B cell (primary cell): ENCODE measurements at regions not wholly inside any gene's neighbourhood (a gene's known extent, or its start where the extent isn't known, plus 50 kb on each side); places are given as distances from the start of the nearest gene placed in this dataset.

Experiments used
- ATAC-seq: fragments of 200-7000 bp; cut with Tn5 transposase; one replicate; pipeline ENCODE4 v1.10.0; 2021; ENCODE audit warnings: low read depth, mild to moderate bottlenecking, moderate number of reproducible peaks, moderate library complexity
- CTCF ChIA-PET: fragments of 350-600 bp; sonication (Branson Sonifier 250); formaldehyde crosslinking; loops from one replicate; lab custom pipeline; 2021; ENCODE audit warnings: antibody characterized with exemption, inconsistent platforms; lab: Charles Lee
- POLR2A ChIA-PET: fragments of 350-600 bp; sonication (Branson Sonifier 250); formaldehyde crosslinking; loops from one replicate; lab custom pipeline; 2021; ENCODE audit warnings: antibody characterized with exemption; lab: Charles Lee
- DNase-seq: peaks from one replicate; pipeline ENCODE4 v3.0.0; 2013
- H2AFZ ChIP-seq: 2 replicates; pipeline ENCODE4 v1.6.1; 2012; ENCODE audit warnings: mild to moderate bottlenecking, low read depth, low read length; ENCODE audit not compliant: insufficient read depth, poor library complexity, severe bottlenecking
- H3K27ac ChIP-seq, 2 donors: 1 replicate in 1 of 2; 2 replicates in 1 of 2; pipeline ENCODE4 v1.5.1; 2012 to 2013; ENCODE audit warnings: low read length in 2 of 2, mild to moderate bottlenecking in 2 of 2, moderate library complexity in 1 of 2
- H3K27me3 ChIP-seq, 4 experiments: fragments of 200-600 bp in 1 of 4; sonication (generic) in 1 of 4; replicated peaks in 1 of 4; 1 replicate in 2 of 4; 2 replicates in 2 of 4; pipeline versions ENCODE4 v1.6.1 to v1.7.0; 2013 to 2016; ENCODE audit warnings: low read length in 3 of 4, mild to moderate bottlenecking in 2 of 4, mixed read lengths in 1 of 4, moderate library complexity in 1 of 4; ENCODE audit not compliant: insufficient read depth in 4 of 4, control insufficient read depth in 3 of 4; ENCODE audit errors: control extremely low read depth in 1 of 4
- H3K36me3 ChIP-seq, 2 experiments: replicated peaks in 1 of 2; 1 replicate in 1 of 2; 2 replicates in 1 of 2; pipeline versions ENCODE4 v1.6.1 to v1.7.1; 2013; ENCODE audit warnings: low read length in 1 of 2; ENCODE audit not compliant: insufficient read depth in 2 of 2, control insufficient read depth in 1 of 2; ENCODE audit errors: control extremely low read depth in 1 of 2, extremely low read depth in 1 of 2
- H3K4me1 ChIP-seq, 2 donors: fragments of 200-600 bp in 1 of 2; sonication (generic) in 1 of 2; 1 replicate in 1 of 2; 2 replicates in 1 of 2; pipeline versions ENCODE4 v1.5.1 to v1.6.1; 2013 to 2017; ENCODE audit warnings: low read length in 2 of 2; ENCODE audit not compliant: control insufficient read depth in 2 of 2, insufficient read depth in 2 of 2
- H3K4me2 ChIP-seq: replicated peaks from 2 replicates; pipeline ENCODE3; 2012; ENCODE audit warnings: mild to moderate bottlenecking, low read depth, low read length; ENCODE audit not compliant: poor library complexity, severe bottlenecking
- H3K4me3 ChIP-seq, 5 experiments: fragments of 200-600 bp in 1 of 5; sonication (generic) in 1 of 5; 1 replicate in 3 of 5; 2 replicates in 2 of 5; pipeline versions ENCODE4 v1.5.1 to v1.7.0; 2011 to 2016; ENCODE audit warnings: low read length in 4 of 5, mild to moderate bottlenecking in 4 of 5, low read depth in 2 of 5, control low read depth in 1 of 5, moderate library complexity in 1 of 5; ENCODE audit not compliant: insufficient read depth in 1 of 5; ENCODE audit errors: control extremely low read depth in 1 of 5, extremely low read depth in 1 of 5
- H3K79me2 ChIP-seq: fragments of 200-600 bp; sonication (generic); one replicate; pipeline ENCODE4 v1.6.0; 2016; ENCODE audit warnings: low read length; ENCODE audit not compliant: control insufficient read depth, insufficient read depth
- H3K9ac ChIP-seq: fragments of 200-600 bp; sonication (generic); 2 replicates; pipeline ENCODE4 v1.6.1; 2017; ENCODE audit warnings: mild to moderate bottlenecking, low read length, moderate library complexity
- H3K9me3 ChIP-seq, 3 donors: one replicate each; pipeline versions ENCODE4 v1.6.1 to v1.7.1; 2013; ENCODE audit warnings: low read length in 2 of 3; ENCODE audit not compliant: control insufficient read depth in 2 of 3, insufficient read depth in 1 of 3; ENCODE audit errors: control extremely low read depth in 1 of 3
- H4K20me1 ChIP-seq: 2 replicates; pipeline ENCODE4 v1.6.0; 2012; ENCODE audit warnings: mild to moderate bottlenecking, low read length; ENCODE audit not compliant: insufficient read depth, control insufficient read depth, poor library complexity, severe bottlenecking
- H3K27ac Mint-ChIP-seq: one replicate; pipeline ENCODE4 v1.8.0; 2021; ENCODE audit warnings: mixed read lengths
- H3K27me3 Mint-ChIP-seq: one replicate; pipeline ENCODE4 v1.8.0; 2021; ENCODE audit warnings: mixed read lengths
- H3K4me1 Mint-ChIP-seq: one replicate; pipeline ENCODE4 v1.8.0; 2021; ENCODE audit warnings: mixed read lengths
- H3K4me3 Mint-ChIP-seq: one replicate; pipeline ENCODE4 v1.8.0; 2021; ENCODE audit warnings: mixed read lengths
- H3K9me3 Mint-ChIP-seq: one replicate; pipeline ENCODE4 v1.8.0; 2022; ENCODE audit warnings: mixed read lengths; ENCODE audit not compliant: insufficient read depth
- EZH2 ChIP-seq: IDR thresholded peaks from 2 replicates; pipeline ENCODE4 v1.6.1; 2012; ENCODE audit warnings: borderline replicate concordance, low read depth, mild to moderate bottlenecking, moderate library complexity, low read length; ENCODE audit not compliant: insufficient read depth, poor library complexity, severe bottlenecking
- WGBS: methylation state at CpG from one replicate; pipeline ENCODE4 v1.1.5; 2013; ENCODE audit warnings: missing lambda C conversion rate; ENCODE audit not compliant: insufficient coverage; 5-methylcytosine and 5-hydroxymethylcytosine counted together
- intact Hi-C: fragments of 100-400 bp; cut with micrococcal nuclease; formaldehyde crosslinking; loops from one replicate; pipeline ENCODE4 v1.10.0; 2022
- TF ChIP-seq, protein P1 (sequence below): fragments of 200-600 bp; IDR thresholded peaks from one replicate; pipeline ENCODE4 v1.8.0; 2022; ENCODE audit warnings: antibody characterized with exemption, mild to moderate bottlenecking

DNA sequence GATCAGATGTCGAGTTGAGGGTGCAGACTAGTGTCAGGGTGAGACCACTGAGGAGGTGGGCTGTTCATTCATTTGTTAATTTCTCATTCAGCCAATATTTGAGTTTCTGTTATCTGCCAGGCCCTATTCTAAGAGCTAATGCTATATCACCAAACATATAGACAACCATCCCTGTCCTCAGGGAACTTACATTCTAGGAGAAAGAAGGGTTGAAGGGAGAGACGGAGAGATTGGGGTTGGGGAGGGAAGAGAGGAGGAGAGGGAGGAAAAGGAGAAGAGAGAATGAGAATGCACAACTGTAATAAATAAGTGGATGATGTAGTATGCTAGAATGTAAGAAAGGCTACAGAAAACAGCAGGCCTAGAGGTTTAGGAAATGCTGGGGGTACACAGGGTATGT lies 129.9 kb upstream of the PITX1 start:
- H4K20me1 ChIP-seq, result no peaks in the 10 kb centered on the region
- H3K4me3 ChIP-seq, result no peak overlapping the region
- H3K4me3 Mint-ChIP-seq, result no peak overlapping the region
- H3K9me3 Mint-ChIP-seq, result peaks cover 6% of the 10 kb centered on the region
- POLR2A ChIA-PET, result no interaction called here
- intact Hi-C loops, result no loop called here
- H3K4me1 Mint-ChIP-seq, result no peaks in the 10 kb centered on the region
- peaks cover 49% of the 10 kb centered on the region for H3K27me3 Mint-ChIP-seq
- H3K36me3 ChIP-seq, result no peaks in the 10 kb centered on the region
- H3K4me1 ChIP-seq, result no peaks in the 10 kb centered on the region
- no peak overlapping the region for H2AFZ ChIP-seq
- H3K4me2 ChIP-seq, result no peak overlapping the region
- H3K27ac Mint-ChIP-seq, result no peak overlapping the region
- DNase-seq (no peak), ATAC-seq (no peak)
- H3K79me2 ChIP-seq, result no peaks in the 10 kb centered on the region
- no peak overlapping the region for H3K27ac ChIP-seq
- H3K9me3 ChIP-seq, result peaks cover 1 to 8% (median 6%) of the 10 kb centered on the region in 3 donors
- 100% methylated on average over 1 of the region's 2 CpGs for WGBS
- H3K27me3 ChIP-seq, result peaks cover 0 to 27% (median 2%) of the 10 kb centered on the region in 4 experiments
- no peak overlapping the region for H3K9ac ChIP-seq
- CTCF ChIA-PET, result no interaction called here
- TF ChIP-seq EZH2, result no peak
- TF ChIP-seq, protein P1, sequence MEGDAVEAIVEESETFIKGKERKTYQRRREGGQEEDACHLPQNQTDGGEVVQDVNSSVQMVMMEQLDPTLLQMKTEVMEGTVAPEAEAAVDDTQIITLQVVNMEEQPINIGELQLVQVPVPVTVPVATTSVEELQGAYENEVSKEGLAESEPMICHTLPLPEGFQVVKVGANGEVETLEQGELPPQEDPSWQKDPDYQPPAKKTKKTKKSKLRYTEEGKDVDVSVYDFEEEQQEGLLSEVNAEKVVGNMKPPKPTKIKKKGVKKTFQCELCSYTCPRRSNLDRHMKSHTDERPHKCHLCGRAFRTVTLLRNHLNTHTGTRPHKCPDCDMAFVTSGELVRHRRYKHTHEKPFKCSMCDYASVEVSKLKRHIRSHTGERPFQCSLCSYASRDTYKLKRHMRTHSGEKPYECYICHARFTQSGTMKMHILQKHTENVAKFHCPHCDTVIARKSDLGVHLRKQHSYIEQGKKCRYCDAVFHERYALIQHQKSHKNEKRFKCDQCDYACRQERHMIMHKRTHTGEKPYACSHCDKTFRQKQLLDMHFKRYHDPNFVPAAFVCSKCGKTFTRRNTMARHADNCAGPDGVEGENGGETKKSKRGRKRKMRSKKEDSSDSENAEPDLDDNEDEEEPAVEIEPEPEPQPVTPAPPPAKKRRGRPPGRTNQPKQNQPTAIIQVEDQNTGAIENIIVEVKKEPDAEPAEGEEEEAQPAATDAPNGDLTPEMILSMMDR, result no peak

DNA sequence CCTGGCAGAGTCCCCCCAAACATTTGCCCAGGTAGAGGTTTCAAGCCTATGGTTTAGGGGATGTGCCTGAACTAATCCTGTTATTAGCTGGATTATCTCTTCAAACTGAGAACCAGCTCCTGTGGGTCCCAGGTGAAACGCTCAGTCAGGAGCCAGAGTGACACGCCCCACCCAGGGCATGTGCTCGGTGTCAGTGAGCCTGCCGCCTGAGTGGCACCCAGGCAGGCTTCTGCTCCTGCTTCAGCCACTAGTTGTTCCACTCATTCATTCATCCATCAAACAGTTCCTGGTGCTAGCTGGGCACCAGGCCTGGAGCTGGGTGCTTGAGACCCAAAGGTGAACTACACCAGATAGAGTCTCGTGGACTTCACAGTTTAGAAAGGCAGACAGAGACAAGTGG lies 129.4 kb upstream of the PITX1 start:
- Mint-ChIP-seq H3K9me3 (peaks cover 9% of the 10 kb centered on the region), H3K4me3 (no peak overlapping the region), H3K27me3 (peaks cover 50% of the 10 kb centered on the region), H3K27ac (no peak overlapping the region), H3K4me1 (no peaks in the 10 kb centered on the region)
- no peaks in the 10 kb centered on the region for H3K79me2 ChIP-seq
- ChIA-PET POLR2A (no interaction called here), CTCF (no interaction called here)
- H3K27me3 ChIP-seq, result peaks cover 0 to 27% (median 2%) of the 10 kb centered on the region in 4 experiments
- no peak overlapping the region for H3K4me2 ChIP-seq
- H3K9me3 ChIP-seq, result peaks cover 1 to 14% (median 7%) of the 10 kb centered on the region in 3 donors
- 94% methylated on average over 5 of the region's 5 CpGs for WGBS
- no peaks in the 10 kb centered on the region for H4K20me1 ChIP-seq
- no peaks in the 10 kb centered on the region for H3K36me3 ChIP-seq
- no peak overlapping the region for H2AFZ ChIP-seq
- ATAC-seq (no peak), DNase-seq (no peak)
- intact Hi-C loops, result no loop called here
- H3K27ac ChIP-seq, result no peak overlapping the region
- H3K9ac ChIP-seq, result no peak overlapping the region
- H3K4me3 ChIP-seq, result no peak overlapping the region
- TF ChIP-seq, protein P1, result no peak
- TF ChIP-seq EZH2, result no peak
- H3K4me1 ChIP-seq, result no peaks in the 10 kb centered on the region
